HG03432 (cell line): ENCODE measurements at regions not wholly inside any gene's neighbourhood (a gene's known extent, or its start where the extent isn't known, plus 50 kb on each side); places are given as distances from the start of the nearest gene placed in this dataset.

Experiments used
- ATAC-seq: cut with Tn5 transposase; IDR thresholded peaks from one replicate; pipeline ENCODE4 v1.9.1; 2021; ENCODE audit warnings: mild to moderate bottlenecking, moderate library complexity; ENCODE audit not compliant: unreplicated experiment

DNA sequence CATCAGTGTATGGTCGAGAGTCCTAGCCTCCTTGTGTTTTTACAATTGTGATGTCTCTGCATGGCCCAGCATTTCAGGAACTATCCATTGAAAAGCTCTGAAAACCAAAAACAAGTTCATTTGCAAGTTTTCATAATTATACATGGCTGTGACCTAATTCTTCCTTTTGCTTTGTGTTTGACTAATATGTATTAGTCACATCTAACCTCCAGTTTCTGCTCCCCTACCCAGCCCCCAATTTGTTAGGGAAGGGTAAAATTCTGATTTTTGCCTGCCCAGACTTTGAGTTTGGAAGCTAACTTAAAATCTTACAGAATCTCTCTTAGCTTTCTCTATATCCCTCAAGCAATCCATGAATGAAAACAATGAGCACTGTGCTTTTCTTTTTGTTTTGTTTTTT, 128.2 kb upstream of the SEMA6A start:
- ATAC-seq, result no peak

DNA sequence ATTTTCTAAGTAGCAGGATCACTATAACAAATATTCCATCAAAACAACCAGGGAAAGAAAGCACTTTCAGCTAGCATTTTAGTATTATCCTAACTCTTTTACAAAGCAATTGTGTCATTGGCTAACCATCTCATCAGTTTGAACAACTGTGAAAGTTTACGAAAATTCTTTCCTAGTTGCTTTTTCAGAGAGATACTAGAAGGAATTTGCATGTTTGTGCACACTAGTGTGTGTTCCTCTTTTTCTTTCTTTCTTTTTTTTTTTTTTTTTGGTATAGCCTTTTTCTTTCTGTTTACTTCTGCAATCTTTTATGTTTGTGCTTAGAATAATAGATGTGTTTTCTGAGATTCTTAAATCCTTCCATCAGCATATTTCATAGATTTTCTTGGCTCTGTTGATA, 124.7 kb upstream of the SEMA6A start:
- no peak for ATAC-seq

DNA sequence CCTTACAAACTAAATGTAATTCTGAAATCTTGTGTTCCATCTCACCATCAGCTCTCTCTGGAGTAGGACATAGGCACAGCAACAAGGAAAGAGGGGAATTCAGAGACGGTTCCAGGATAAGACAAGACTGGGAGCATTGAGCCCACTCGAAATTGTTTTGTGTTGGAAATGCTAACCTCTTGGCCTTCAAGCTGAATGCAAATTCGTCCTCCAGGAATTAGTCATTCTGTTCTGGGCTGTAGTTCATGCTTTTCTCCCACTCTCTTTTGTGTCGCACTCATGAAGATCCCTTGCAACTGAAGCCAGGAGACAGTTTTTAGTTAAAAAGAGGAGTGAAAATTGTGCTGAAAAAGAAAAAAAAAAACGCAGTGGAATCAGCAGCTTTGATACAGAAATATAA, 121.7 kb upstream of the SEMA6A start:
- ATAC-seq, result peak; percentile 93

DNA sequence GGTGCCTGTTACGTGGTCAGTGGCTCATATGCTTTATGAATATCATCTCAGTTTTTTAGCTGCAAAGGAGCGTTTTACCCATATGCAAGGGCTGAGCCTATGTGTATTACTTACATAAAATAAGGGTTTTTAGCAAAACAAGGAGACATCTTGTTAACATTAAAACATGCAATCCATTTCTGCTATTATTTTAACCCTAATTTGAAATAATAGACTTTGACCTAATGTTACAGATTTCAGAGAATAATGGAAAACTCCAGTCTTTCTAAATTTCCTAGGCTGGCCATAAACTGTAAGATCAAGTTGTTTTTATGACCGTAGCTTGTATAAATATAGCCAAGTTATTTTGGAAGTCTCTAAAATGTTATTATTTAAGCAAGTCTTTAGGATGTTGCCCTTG, 121.1 kb upstream of the SEMA6A start:
- no peak for ATAC-seq

DNA sequence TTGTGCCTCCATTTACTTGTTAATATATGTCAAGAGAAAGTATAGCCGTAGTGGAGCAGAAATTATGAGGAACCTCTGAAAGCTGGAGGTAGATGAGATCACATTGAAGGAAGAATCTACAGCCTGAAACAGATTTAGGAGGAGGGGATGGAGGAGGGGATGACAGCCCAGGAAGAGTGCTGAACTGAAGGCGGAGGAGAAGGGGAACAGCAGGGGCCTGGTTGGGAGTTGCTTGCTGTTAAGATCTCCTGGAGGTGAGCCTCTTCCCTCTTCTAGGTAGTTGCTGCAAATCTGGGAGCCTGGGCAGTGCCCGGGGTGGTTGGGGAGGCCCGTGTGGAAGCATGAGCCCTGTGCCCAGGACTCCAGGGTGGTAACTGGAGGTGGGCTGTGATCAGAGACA, 111.8 kb upstream of the SEMA6A start:
- no peak for ATAC-seq

DNA sequence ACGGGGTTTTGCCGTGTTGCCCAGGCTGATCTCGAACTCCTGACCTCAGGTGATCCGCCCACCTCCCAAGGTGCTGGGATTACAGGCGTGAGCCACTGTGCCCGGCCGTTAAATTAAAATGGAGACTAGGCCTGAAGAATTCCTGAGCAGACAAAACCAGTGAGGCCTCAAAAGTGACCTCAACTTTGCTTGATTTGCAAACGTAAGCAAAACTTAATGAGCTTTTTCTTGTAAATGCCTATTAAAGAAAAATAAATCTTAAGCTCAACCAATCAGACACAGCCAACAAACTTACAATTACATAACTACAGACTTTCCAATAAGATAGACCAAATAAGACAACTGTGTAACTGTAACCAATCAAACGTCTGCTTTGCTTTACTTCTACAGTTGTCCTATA, 111.3 kb upstream of the SEMA6A start:
- ATAC-seq, result no peak

DNA sequence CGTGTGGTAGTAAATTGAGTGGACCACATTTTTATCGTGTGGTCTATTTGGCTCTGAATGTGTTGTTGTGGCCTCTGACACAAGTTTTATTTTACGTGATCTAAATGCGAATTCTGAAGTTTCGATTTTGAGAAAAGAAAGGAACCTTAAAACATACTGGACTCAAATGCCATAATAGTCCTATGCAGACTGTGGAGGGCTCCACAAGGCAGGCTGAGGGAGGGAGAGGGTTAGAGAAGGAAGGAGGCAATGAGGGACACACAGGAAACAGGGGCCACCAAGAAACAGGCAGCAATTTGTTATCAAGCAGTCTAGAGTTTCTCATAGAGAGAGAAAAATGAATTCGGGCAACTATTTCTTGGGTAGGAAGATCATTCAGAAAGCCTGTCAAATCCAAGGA, 110.4 kb upstream of the SEMA6A start:
- ATAC-seq, result no peak

DNA sequence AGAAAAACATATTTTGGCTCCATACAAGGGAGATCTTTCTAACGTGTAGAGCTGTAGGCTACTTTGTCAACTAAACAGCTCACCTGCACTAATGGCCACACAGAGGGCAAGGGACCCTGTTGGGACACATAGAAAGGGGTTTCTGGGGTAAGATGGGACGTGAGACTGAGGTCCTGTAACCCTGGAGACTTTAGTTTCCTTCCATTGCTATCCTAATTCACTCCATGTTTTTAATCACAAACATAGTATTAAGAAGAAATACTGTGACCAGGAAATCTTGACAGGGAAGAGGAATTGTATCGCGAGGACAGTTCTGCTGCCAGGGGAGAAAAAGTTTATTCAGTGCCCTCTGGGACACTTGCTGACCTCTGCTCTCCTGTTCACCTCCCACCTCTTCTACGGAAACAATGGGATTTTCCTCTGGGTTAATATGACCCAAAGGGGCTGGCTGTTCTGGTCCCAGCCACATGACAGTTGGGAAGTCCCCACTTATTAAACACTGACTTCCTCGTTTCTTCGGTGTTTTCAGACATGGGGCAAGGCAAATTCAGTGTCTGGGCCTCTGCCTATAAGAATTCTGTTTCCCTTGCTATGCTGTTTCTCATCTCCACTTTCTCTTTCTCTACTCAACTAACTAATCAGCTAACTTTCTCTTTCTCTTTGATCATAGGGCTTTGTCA, 106.9 kb upstream of the SEMA6A start:
- peak; percentile 98 for ATAC-seq

DNA sequence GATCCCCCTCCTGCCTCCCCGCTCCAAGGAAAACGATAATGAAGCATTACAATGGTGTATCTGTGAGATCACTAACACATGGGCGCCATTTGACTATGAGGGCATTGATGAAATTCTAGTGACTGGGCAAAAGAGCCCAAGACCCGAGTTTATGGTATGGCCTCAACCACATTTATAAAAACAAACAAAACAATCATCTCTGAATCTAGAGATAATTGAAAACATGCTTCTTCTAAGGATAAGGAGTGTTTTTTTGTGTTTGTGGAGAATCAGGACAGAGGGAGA, 100.9 kb upstream of the SEMA6A start:
- ATAC-seq, result no peak

DNA sequence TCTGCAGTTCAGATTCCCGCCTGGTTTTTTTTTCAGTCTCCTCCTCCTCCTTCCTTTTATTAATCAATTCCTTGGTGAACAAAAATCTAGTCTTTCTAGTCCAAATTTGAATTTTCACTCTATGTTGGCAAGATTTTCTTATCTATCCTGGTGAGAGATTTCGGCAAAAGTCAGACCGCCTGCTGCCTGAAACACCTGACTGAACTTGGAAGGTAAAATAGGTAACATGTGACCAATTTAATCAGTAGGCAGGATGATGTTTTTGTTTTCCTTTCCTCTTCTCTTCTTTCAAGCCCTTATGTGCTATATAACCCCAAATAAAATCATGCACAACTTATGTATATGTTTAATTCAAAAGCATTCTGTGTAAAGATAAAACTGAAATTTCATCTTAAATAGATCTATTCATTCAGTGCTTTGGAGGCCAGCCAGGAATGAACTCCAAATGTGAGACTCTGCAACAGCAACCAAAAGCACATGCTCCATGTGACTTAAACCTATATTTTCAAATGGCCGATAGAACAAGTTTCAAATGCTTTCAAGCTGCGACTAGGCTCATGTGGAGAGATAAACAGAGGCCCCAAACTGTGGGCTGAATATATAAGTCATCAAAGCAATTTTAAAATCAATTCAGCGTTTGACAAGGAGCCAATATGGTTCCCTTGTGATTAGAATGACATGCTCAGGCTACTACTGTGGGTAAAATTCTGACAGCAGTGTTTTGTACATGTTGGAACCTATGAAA, 100.4 kb upstream of the SEMA6A start:
- no peak for ATAC-seq

DNA sequence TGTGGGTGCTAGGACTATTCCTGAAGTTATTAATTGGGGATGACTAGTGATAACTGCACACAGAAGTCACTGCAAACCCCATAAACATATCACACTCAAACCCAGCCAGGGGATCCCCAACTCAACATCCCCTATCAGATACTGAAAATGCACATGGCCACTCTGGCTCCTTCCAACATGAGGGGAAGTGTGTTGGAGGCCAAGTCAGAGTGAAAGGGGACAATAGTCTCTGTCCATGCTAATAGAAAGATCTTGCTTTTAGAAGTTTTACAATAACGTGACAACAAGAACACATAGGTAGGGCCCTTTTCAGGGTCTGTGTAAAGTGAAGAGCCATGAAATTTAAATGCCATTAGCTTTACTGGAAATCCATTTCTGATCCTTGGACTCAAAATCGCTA, 98.8 kb upstream of the SEMA6A start:
- no peak for ATAC-seq

DNA sequence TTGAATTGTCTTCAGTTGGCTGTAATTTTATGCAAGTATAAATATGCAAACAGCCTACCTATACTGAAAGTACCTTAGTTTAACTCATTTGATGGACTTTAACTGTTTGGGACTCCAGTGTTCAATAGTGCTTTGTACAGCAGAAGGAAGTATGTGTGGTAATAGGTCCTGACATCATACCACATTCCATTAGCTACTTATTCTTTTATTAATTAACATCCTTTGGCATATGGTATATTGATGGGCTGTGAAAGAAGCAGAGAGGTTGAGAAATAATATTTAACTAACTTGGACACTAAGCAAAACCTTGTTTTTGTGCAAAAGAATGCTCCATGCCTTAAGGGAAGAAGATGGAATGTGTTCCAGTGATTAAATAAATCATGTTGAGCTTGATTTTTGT, 97.6 kb upstream of the SEMA6A start:
- no peak for ATAC-seq

DNA sequence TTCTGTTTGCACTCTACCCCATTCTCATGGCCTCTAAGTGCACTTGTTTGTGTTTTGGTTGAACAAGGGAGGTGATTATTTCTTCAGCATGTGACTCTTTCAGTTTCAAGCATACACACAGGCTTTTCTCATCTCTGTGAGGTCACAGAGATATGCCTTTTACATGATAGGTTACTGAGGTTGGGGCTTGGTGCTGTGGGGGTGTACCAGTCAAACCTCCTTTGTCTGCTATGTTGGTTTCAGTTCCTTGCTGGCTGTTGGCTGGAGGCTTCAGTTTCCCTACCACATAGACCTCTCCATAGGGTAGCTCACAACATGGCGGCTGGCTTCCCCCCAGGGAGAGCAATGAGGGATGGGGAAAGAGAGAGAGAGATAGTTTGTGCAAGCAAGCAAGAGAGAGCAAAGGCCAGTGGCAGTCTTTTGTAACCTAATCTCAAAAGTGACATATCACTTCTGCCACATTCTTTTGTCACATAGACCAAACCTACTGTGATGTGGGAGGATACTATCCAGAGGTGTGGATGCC, 96.7 kb upstream of the SEMA6A start:
- ATAC-seq, result peak; percentile 98

DNA sequence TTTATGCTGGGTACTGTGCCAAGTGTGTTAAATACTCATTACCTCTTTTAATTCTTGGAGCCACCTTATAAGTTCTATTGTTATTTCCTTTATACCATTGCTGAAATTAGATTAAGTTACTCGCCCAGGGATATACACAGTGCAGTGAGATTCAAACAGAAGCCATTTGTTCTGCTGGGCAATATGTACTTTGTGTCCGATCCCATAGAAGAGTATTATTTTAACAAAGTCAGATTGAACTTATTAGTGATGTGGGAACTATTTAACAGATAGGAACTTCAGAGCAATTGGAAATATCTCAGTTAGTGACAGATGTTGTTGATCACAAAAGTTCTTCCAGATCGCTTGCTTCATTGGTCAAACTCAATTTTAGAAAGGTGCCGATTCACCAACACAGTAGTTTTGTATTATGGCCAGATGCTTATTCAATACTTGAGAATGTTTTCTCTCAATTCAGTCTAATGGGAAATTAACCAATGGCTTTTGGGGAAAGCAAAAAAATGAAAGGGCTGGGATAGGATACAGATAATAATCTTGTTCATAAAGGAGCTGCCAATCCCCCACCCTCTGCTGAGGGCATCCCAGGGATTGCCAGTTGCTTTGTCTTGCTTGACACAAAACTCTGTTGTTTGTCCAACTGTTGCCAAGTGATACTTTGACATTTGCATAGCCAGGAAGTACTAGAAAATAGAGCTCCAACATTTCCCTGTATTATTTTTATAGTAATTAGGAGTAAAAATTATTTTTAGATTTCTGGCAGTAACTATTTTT, 94.8 kb upstream of the SEMA6A start:
- no peak for ATAC-seq

DNA sequence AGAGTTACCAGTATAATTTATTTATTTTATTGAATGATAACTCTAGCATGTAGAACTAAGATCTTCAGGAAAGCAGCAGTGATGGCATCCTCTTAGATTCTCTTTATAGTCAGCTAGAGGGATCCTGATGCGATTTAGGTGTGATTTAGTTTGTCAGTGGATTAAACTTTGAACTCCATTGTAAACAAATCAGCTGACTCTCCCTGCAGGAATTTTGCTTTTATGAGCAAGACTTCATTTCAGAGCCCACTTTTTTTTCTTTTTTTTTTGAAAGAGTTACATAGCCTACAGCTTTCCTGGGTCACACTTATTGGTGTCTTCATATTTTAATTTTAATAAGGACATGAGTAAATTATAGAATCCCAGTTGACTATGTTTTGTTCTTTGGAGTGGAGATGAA, 93.8 kb upstream of the SEMA6A start:
- ATAC-seq, result no peak

DNA sequence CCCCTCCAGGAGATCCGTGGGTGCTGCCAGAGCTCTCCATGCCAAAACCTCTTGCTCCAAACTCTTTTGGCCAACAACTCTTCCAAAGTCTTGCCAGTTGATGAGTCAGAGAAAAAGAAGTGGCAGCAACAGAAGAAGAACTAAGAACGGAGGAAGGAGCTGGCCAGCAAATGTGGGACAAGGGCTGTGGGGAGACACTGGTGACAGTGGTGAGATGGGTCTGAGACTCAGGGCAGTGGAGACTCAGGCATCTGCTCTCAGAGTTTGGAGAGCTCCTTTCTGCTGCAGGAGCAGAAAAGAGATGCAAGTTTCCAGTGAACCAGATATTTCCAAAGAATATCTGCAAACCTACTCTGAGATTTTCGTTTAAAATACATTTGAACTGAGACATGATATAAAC, 92.3 kb upstream of the SEMA6A start:
- ATAC-seq, result no peak

DNA sequence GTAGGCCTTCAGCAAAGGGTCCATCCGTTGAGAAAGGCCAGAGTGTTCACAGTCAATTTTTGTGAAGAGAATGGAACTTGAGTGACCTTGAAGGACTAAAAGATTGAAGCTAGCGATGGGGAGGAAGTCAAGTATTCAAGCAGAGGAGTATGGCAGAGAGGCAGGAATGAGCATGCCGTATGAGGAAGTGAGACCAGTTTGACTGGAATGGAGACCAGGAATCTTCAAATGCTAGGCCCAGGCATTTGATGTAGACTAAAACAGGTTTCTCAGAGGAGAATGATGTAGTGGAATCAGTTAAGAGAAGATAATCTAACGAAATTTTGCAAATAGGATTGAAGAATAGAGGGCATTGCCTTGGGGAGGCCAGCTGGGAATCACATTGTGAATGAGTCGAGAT, 90.4 kb upstream of the SEMA6A start:
- ATAC-seq, result no peak

DNA sequence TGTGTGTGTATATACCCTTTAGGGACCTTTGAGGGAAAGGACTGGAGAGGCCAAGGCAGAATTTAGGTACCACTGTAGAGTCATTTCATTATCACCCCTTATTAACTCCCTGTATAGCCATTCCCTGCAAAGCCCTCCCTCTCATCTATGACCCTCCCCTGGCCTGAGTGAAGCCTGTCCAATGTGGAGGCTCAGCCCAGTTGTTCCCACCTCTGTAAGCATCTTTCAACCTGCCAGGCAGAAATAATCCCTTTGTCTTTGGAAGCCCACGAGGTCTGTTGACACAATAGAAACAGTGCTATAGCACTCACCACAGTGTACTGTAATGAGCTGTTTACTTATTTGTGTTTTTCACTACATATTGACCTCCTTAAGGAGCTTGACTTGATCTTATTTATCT, 88.5 kb upstream of the SEMA6A start:
- no peak for ATAC-seq

DNA sequence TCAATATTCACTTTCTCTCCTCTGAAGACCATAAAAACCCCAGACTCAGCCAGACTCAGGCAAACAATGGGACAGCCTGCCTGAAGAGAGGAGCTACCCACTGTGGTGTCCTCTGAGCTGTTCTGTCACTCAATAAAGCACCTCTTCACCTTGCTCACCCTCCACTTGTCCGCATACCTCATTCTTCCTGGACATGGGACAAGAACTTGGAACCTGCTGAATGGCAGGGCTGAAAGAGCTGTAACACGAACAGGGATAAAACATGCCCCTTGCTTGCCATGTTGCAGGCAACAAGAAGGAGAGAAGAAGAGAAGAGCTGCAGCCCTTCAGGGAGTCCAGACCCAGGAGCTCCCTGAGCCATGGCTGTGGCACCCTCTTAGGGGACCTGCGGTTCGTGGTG, 86.8 kb upstream of the SEMA6A start:
- no peak for ATAC-seq

DNA sequence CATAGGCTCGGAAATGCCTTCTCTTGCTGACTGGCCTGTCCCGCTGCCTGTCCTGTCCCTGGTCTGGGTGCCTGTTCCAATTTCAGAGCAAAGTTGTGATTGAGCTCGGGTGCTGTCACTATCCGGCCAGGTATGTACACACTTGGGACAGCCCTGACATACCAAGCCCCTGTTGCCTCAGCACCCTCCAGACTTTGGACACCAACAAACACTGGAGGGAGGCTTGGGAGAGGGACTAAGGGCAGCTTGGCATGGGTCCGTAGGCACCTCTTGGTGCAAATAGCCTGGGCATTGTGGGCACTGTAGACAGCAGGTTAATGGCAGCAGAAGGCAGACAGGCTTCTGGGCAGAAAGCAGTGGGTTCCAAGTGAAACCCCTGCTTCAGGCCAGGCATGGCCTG, 86.3 kb upstream of the SEMA6A start:
- ATAC-seq, result no peak

DNA sequence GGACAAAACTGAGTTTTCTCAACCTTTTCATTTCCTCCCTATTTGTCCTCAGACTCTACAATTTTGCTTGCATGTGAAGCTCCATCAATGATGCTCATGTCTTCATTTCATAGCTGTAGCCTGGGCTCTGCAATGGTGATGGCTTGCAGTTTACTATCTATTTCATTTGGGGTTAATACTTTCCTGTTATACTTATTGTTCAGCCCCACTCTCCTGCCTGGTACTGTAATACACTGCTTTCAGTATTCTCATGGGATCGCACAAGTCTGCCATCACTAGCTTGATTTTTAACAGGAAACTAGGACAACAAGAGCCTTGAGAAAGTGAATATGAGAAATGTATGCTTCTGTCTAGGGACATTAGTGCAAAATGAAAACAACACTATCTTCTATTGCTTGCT, 84.2 kb upstream of the SEMA6A start:
- ATAC-seq, result no peak

DNA sequence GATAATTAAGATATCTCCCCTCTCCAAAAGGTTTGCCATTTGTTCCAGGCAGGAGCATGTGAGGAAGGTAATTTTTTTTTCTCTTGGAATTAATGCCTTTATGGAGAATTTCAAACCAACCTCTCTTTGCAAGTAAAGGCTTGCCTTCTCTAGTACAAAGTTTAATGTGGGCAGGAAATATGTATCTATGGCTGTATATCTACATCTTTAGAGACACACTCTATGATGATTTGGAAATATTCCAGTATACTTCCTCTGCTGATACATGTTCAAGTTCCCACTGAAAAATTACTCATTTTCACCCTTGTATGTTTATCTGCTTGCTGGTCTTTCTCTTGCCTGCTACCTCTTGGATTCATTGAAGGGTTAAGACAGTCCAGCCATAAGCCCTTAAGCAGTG, 83.5 kb upstream of the SEMA6A start:
- no peak for ATAC-seq
